Cardiac fibroblast (primary cell): ENCODE measurements at regions not wholly inside any gene's neighbourhood (a gene's known extent, or its start where the extent isn't known, plus 50 kb on each side); places are given as distances from the start of the nearest gene placed in this dataset.

Experiments
- DNase-seq, 2 donors: peaks; one replicate each; pipeline versions ENCODE4 v3.0.0 to v3.0.0-alpha.2; 2010; ENCODE audit warnings: low read depth in 2 of 2
- H3K4me3 ChIP-seq, 2 donors: replicated peaks in 1 of 2; 1 replicate in 1 of 2; 2 replicates in 1 of 2; pipeline ENCODE4 v1.5.1; 2011; ENCODE audit warnings: low read depth in 2 of 2, low read length in 2 of 2, mild to moderate bottlenecking in 2 of 2, moderate library complexity in 1 of 2
- TF ChIP-seq, protein P1 (sequence below): IDR thresholded peaks from one replicate; pipeline ENCODE4 v1.5.1; 2011; ENCODE audit warnings: low read depth, mild to moderate bottlenecking, low read length, inconsistent platforms

- TF ChIP-seq, protein P1, sequence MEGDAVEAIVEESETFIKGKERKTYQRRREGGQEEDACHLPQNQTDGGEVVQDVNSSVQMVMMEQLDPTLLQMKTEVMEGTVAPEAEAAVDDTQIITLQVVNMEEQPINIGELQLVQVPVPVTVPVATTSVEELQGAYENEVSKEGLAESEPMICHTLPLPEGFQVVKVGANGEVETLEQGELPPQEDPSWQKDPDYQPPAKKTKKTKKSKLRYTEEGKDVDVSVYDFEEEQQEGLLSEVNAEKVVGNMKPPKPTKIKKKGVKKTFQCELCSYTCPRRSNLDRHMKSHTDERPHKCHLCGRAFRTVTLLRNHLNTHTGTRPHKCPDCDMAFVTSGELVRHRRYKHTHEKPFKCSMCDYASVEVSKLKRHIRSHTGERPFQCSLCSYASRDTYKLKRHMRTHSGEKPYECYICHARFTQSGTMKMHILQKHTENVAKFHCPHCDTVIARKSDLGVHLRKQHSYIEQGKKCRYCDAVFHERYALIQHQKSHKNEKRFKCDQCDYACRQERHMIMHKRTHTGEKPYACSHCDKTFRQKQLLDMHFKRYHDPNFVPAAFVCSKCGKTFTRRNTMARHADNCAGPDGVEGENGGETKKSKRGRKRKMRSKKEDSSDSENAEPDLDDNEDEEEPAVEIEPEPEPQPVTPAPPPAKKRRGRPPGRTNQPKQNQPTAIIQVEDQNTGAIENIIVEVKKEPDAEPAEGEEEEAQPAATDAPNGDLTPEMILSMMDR, result no peak
- no peak overlapping the region for H3K4me3 ChIP-seq
- no peak for DNase-seq
These were observed 122.8 kb upstream of the CTTNBP2 start for GRCh38 chr7:117995850-117996650.

GRCh38 chr7:117997862-117998825, 124.9 kb upstream of the CTTNBP2 start:
- DNase-seq, result no peak

GRCh38 chr7:118000480-118001202, 127.4 kb upstream of the CTTNBP2 start:
- no peak for DNase-seq
- TF ChIP-seq, protein P1, result no peak
- H3K4me3 ChIP-seq, result no peak overlapping the region

More at GRCh38 chr7:117997862-117998825, 124.9 kb upstream of the CTTNBP2 start:
- TF ChIP-seq, protein P1, result no peak
- H3K4me3 ChIP-seq, result no peak overlapping the region

GRCh38 chr7:118003476-118003875, 130.2 kb upstream of the CTTNBP2 start:
- TF ChIP-seq, protein P1, result no peak
- no peak for DNase-seq
- no peak overlapping the region for H3K4me3 ChIP-seq

GRCh38 chr7:118005026-118005425, 131.8 kb upstream of the CTTNBP2 start:
- TF ChIP-seq, protein P1, result no peak
- no peak overlapping the region for H3K4me3 ChIP-seq
- DNase-seq, result no peak

DNA sequence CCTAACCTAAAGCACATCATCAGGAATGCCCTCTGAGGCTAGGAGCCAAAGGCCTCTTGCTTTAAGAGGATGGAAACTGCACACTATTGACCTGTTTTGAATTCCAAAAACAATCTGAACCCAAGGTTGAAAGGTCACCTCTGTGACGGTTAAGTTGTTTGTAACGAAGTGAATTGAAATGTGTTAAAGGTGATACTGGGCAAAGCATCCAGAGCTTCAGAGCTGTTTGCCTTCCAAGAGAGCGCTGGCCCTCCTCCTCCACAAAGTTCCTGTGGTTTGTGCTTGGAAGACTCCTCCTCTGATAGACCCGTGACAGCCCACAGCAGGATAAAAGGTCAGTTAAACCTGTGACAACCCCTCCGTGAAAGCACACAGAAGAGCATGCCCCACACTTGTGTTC, 133.7 kb upstream of the CTTNBP2 start:
- H3K4me3 ChIP-seq, result no peak overlapping the region
- TF ChIP-seq, protein P1, result no peak

More for the DNA sequence above, 133.7 kb upstream of the CTTNBP2 start:
- DNase-seq, result no peak
